ENCODE measurements at regions not wholly inside any gene's neighbourhood (a gene's known extent, or its start where the extent isn't known, plus 50 kb on each side); places are given as distances from the start of the nearest gene placed in this dataset.

- H3K9me3 Mint-ChIP-seq = peaks cover 0 to 5% (median 1%) of the 10 kb centered on the region in 7 donors
- H3K9me3 ChIP-seq (replicated peaks in 1 of 2; ENCODE audit: control insufficient read depth in 1 of 2, insufficient read depth in 1 of 2, low read length in 2 of 2) = no peaks in the 10 kb centered on the region
- H3K27me3 ChIP-seq (ENCODE audit: control insufficient read depth in 2 of 2, insufficient read depth in 2 of 2, low read length in 2 of 2) = peaks cover 0 to 5% of the 10 kb centered on the region in 2 donors
- no peaks in the 10 kb centered on the region for H3K36me3 Mint-ChIP-seq
- no peak overlapping the region for H3K4me2 ChIP-seq (replicated peaks; ENCODE audit: extremely low read depth, low read length, poor library complexity, severe bottlenecking)
- no peaks in the 10 kb centered on the region for H3K79me2 ChIP-seq (ENCODE audit: insufficient read depth, low read length)
- no peak for DNase-seq
- no peak overlapping the region for H3K4me3 ChIP-seq (replicated peaks in 1 of 3; ENCODE audit: low read depth in 2 of 3, low read length in 3 of 3)
- peaks cover 9 to 21% (median 11%) of the 10 kb centered on the region in 3 donors for H3K27me3 Mint-ChIP-seq (ENCODE audit: low read depth in 3 of 3)
- H3K4me1 Mint-ChIP-seq = peaks cover 7% of the 10 kb centered on the region
- no peak overlapping the region for H3K27ac ChIP-seq (ENCODE audit: low read depth in 1 of 2, low read length in 2 of 2)
- H3K9ac ChIP-seq (ENCODE audit: insufficient read depth, low read length, poor library complexity, severe bottlenecking) = no peak overlapping the region
- H3K36me3 ChIP-seq (replicated peaks in 1 of 2; ENCODE audit: control insufficient read depth in 1 of 2, insufficient read depth in 2 of 2, low read length in 2 of 2) = no peaks in the 10 kb centered on the region
- peaks cover 0 to 6% of the 10 kb centered on the region in 2 donors for H3K4me1 ChIP-seq (ENCODE audit: control insufficient read depth in 1 of 2, insufficient read depth in 2 of 2, low read length in 2 of 2)
- H3K27ac Mint-ChIP-seq = no peak overlapping the region
- WGBS (ENCODE audit: insufficient coverage) = 76% methylated on average over 6 of the region's 7 CpGs
- no peak overlapping the region for H2AFZ ChIP-seq (ENCODE audit: insufficient read depth, low read depth, low read length, poor library complexity, severe bottlenecking)
- TF ChIP-seq CTCF (IDR thresholded peaks at IDR 0.05) = no peak
- H4K20me1 ChIP-seq (ENCODE audit: insufficient read depth, low read length) = no peaks in the 10 kb centered on the region
- intact Hi-C loops (cut with micrococcal nuclease) = no loop called here
- H3K4me3 Mint-ChIP-seq = no peak overlapping the region
Observed at GRCh38 chr4:26015133-26015651, 101.2 kb downstream of the SMIM20 start.

GRCh38 chr4:26015906-26016305 lies 101.9 kb downstream of the SMIM20 start:
- intact Hi-C loops (cut with micrococcal nuclease) = no loop called here
- H3K79me2 ChIP-seq (ENCODE audit: insufficient read depth, low read length) = no peaks in the 10 kb centered on the region
- no peaks in the 10 kb centered on the region for H3K36me3 ChIP-seq (replicated peaks in 1 of 2; ENCODE audit: control insufficient read depth in 1 of 2, insufficient read depth in 2 of 2, low read length in 2 of 2)
- peaks cover 12% of the 10 kb centered on the region for H3K4me1 Mint-ChIP-seq
- H3K27ac Mint-ChIP-seq = no peak overlapping the region
- peaks cover 0 to 5% of the 10 kb centered on the region in 2 donors for H3K27me3 ChIP-seq (ENCODE audit: control insufficient read depth in 2 of 2, insufficient read depth in 2 of 2, low read length in 2 of 2)
- H4K20me1 ChIP-seq (ENCODE audit: insufficient read depth, low read length) = no peaks in the 10 kb centered on the region
- no peak overlapping the region for H3K4me3 Mint-ChIP-seq
- no peak for TF ChIP-seq CTCF (IDR thresholded peaks at IDR 0.05)
- no peak overlapping the region for H3K9ac ChIP-seq (ENCODE audit: insufficient read depth, low read length, poor library complexity, severe bottlenecking)
- H3K9me3 Mint-ChIP-seq = peaks cover 0 to 4% (median 0%) of the 10 kb centered on the region in 7 donors
- DNase-seq = no peak
- H3K4me2 ChIP-seq (replicated peaks; ENCODE audit: extremely low read depth, low read length, poor library complexity, severe bottlenecking) = no peak overlapping the region
- 95% methylated on average over 2 of the region's 2 CpGs for WGBS (ENCODE audit: insufficient coverage)
- H3K36me3 Mint-ChIP-seq = no peaks in the 10 kb centered on the region
- H3K27me3 Mint-ChIP-seq (ENCODE audit: low read depth in 3 of 3) = peaks cover 9 to 21% (median 11%) of the 10 kb centered on the region in 3 donors
- H3K4me3 ChIP-seq (replicated peaks in 1 of 3; ENCODE audit: low read depth in 2 of 3, low read length in 3 of 3) = no peak overlapping the region
- no peak overlapping the region for H2AFZ ChIP-seq (ENCODE audit: insufficient read depth, low read depth, low read length, poor library complexity, severe bottlenecking)
- no peaks in the 10 kb centered on the region for H3K9me3 ChIP-seq (replicated peaks in 1 of 2; ENCODE audit: control insufficient read depth in 1 of 2, insufficient read depth in 1 of 2, low read length in 2 of 2)
- H3K4me1 ChIP-seq (ENCODE audit: control insufficient read depth in 1 of 2, insufficient read depth in 2 of 2, low read length in 2 of 2) = peaks cover 0 to 6% of the 10 kb centered on the region in 2 donors
- no peak overlapping the region for H3K27ac ChIP-seq (ENCODE audit: low read depth in 1 of 2, low read length in 2 of 2)

Measured in CD14-positive monocyte (primary cell).